ENCODE measurements at regions not wholly inside any gene's neighbourhood (a gene's known extent, or its start where the extent isn't known, plus 50 kb on each side); places are given as distances from the start of the nearest gene placed in this dataset.

DNA sequence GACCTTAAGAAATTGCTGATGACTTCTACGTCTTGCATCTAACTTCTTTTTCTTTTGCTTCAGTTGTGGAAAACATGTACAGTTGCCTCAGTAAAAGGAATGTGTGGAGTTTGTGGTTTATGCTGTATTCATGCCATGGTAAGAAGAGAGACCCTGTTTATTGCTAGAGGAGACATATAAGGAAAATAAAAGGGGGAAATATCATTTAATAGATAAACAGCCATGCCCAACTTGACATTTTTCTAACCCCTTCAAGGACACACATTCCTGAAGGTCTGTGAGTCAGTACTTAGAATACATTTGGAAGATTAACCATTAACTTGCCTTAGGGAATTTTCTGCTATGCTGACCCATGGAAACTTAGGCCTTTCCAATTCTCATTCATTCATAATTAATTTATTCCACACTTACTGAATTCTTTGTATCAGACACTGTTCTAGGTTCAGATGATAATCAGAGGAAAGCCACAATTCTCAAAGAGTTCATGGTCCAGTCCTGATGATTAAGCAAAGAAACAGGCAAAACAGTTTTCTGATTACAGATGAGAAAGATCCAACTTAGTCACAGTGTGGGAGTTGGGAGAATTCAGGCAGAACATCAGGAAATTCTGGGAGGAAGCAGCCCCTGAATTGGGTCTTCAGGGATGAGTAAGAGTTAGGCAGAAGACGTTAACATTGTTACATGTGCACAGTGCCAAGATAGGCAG, 329.8 kb upstream of the RASGRP1 start:
- no peaks in the 10 kb centered on the region for H4K20me1 ChIP-seq (ENCODE audit: insufficient read depth, low read length)
- H3K79me2 ChIP-seq (ENCODE audit: insufficient read depth, low read length) = no peaks in the 10 kb centered on the region
- in situ Hi-C loops (cut with HindIII; ENCODE audit: extremely low pct_ligation_motif_present, low pct_unique_long_range_greater_than_20kb) (no loop called here), intact Hi-C loops (cut with micrococcal nuclease; ENCODE audit: unreplicated experiment) (no loop called here)
- CTCF ChIA-PET (ENCODE audit: low intra/inter-chr PET ratio, low total read pairs) = no interaction called here
- H3K4me2 ChIP-seq (ENCODE audit: low read depth, low read length) = no peak overlapping the region
- no peak overlapping the region for H3K27ac ChIP-seq (ENCODE audit: extremely low read length, insufficient read depth, low read length)
- no peak overlapping the region for H3K4me3 ChIP-seq (replicated peaks in 1 of 3; ENCODE audit: insufficient read depth in 1 of 3, low read depth in 2 of 3, low read length in 3 of 3)
- BruUV-seq (replicated peaks) = no TSS peak
- DNase-seq (ENCODE audit: low spot score) (no peak), FAIRE-seq (no peak), ATAC-seq (no peak)
- no peaks in the 10 kb centered on the region; a peak in 1 of 5 replicates for H3K27me3 ChIP-seq (ENCODE audit: control insufficient read depth in 1 of 2, insufficient read depth in 2 of 2, low read length in 2 of 2)
- POLR2A ChIA-PET = no interaction called here
- peaks cover 8% of the 10 kb centered on the region; the same call in 1 of the 2 replicates for H3K4me1 ChIP-seq (ENCODE audit: insufficient read depth, low read length)
- H3K9me3 ChIP-seq (ENCODE audit: low read length) = no peaks in the 10 kb centered on the region
- no peak overlapping the region for H2AFZ ChIP-seq (ENCODE audit: low read length)
- WGBS (ENCODE audit: low lambda C conversion rate) = 7% methylated on average over 2 of the region's 2 CpGs
- TF ChIP-seq ZNF253 (CRISPR knock-in tag; IDR thresholded peaks at IDR 0.05; ENCODE audit: borderline replicate concordance) (no peak), JUNB (CRISPR knock-in tag; IDR thresholded peaks at IDR 0.05; ENCODE audit: borderline replicate concordance) (no peak)
- H3K9ac ChIP-seq (ENCODE audit: insufficient read depth, low read depth, low read length) = no peak overlapping the region
- no peaks in the 10 kb centered on the region for H3K36me3 ChIP-seq (replicated peaks in 1 of 2; ENCODE audit: control insufficient read depth in 1 of 2, insufficient read depth in 2 of 2, low read length in 2 of 2)

DNA sequence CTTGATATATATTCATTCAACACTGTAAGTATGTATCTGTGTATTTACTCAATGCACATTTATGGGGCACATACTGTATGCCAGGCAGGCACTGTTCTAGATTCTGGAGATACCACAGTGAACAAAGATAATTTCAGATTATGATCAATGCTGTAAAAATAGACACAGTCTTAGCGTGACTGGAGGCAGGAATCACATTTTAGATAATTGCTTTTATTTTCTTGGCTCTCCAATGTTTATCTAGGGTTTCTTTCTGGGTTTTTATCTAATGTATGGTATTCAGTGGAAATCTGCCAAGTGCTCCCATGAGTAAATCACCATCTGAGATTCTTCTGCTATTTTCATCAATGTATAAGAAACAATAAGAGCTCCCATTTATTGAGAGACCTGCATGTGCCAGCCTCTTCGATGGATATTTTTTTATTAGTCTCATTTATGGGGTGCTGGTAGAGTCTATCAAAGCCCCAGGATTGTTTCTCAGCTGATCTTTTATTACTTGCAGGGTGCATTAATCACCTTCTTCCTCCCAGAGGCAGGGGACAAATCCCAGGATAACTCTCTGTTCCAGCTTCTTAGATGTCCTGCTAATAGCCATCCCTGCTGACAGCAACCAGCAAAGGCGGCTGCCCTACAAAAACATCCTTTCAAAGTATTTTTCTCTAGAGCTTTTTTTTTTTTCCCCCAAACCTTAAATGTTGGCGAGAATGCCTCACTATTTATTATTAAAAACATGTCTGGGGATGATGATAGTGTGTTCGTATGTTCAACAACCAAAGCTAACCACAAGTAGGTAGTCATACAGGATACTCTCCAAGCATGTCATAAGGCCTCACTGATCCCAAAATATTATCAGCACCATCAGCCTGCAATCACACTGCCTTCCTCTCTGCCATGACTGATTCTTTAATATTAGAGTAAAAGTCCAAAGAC, 331.0 kb upstream of the RASGRP1 start:
- no peak overlapping the region for H3K4me2 ChIP-seq (ENCODE audit: low read depth, low read length)

More for the DNA sequence above, 331.0 kb upstream of the RASGRP1 start:
- no TSS peak for BruUV-seq (replicated peaks)
- H3K9ac ChIP-seq (ENCODE audit: insufficient read depth, low read depth, low read length) = no peak overlapping the region
- in situ Hi-C loops (cut with HindIII; ENCODE audit: extremely low pct_ligation_motif_present, low pct_unique_long_range_greater_than_20kb) (no loop called here), intact Hi-C loops (cut with micrococcal nuclease; ENCODE audit: unreplicated experiment) (no loop called here)
- H3K27me3 ChIP-seq (ENCODE audit: control insufficient read depth in 1 of 2, insufficient read depth in 2 of 2, low read length in 2 of 2) = no peaks in the 10 kb centered on the region; a peak in 1 of 5 replicates
- H2AFZ ChIP-seq (ENCODE audit: low read length) = no peak overlapping the region
- H3K4me1 ChIP-seq (ENCODE audit: insufficient read depth, low read length) = peaks cover 8% of the 10 kb centered on the region; the same call in 1 of the 2 replicates
- no peaks in the 10 kb centered on the region for H3K79me2 ChIP-seq (ENCODE audit: insufficient read depth, low read length)
- ATAC-seq = no peak
- CTCF ChIA-PET (ENCODE audit: low intra/inter-chr PET ratio, low total read pairs) = no interaction called here
- H3K27ac ChIP-seq (ENCODE audit: extremely low read length, insufficient read depth, low read length) = no peak overlapping the region
- no peaks in the 10 kb centered on the region for H3K36me3 ChIP-seq (replicated peaks in 1 of 2; ENCODE audit: control insufficient read depth in 1 of 2, insufficient read depth in 2 of 2, low read length in 2 of 2)
- no peak for DNase-seq (ENCODE audit: low spot score)
- 41% methylated on average over 5 of the region's 5 CpGs for WGBS (ENCODE audit: low lambda C conversion rate)
- FAIRE-seq = no peak
- no peaks in the 10 kb centered on the region for H4K20me1 ChIP-seq (ENCODE audit: insufficient read depth, low read length)
- no peaks in the 10 kb centered on the region for H3K9me3 ChIP-seq (ENCODE audit: low read length)
- no peak overlapping the region for H3K4me3 ChIP-seq (replicated peaks in 1 of 3; ENCODE audit: insufficient read depth in 1 of 3, low read depth in 2 of 3, low read length in 3 of 3)
- TF ChIP-seq, protein P1, sequence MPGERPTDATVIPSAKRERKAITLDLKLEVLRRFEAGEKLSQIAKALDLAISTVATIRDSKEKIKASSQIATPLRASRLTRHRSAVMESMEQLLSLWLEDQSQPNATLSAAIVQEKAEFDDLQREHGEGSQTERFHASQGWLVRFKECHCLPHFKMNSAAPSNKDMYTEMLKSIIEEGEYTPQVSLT (CRISPR knock-in tag; IDR thresholded peaks at IDR 0.05; ENCODE audit: borderline replicate concordance, low read depth) = no peak
- TF ChIP-seq, protein P2, sequence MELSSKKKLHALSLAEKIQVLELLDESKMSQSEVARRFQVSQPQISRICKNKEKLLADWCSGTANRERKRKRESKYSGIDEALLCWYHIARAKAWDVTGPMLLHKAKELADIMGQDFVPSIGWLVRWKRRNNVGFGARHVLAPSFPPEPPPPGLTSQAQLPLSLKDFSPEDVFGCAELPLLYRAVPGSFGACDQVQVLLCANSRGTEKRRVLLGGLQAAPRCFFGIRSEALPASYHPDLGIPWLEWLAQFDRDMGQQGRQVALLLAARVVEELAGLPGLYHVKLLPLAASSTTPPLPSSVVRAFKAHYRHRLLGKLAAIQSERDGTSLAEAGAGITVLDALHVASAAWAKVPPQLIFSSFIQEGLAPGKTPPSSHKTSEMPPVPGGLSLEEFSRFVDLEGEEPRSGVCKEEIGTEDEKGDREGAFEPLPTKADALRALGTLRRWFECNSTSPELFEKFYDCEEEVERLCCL (CRISPR knock-in tag; IDR thresholded peaks at IDR 0.05; ENCODE audit: borderline replicate concordance) = no peak
- no peak for TF ChIP-seq EP300 (IDR thresholded peaks at IDR 0.05; ENCODE audit: low read depth in 2 of 2, low read length in 2 of 2)
- no peak for TF ChIP-seq EP300 (CRISPR knock-in tag; IDR thresholded peaks at IDR 0.05; ENCODE audit: borderline replicate concordance)
- no peak for TF ChIP-seq FOXK1 (CRISPR knock-in tag; IDR thresholded peaks at IDR 0.05; ENCODE audit: borderline replicate concordance, low read depth)
- no peak for TF ChIP-seq KDM6A (CRISPR knock-in tag; IDR thresholded peaks at IDR 0.05; ENCODE audit: low read depth)
- TF ChIP-seq, protein P3, sequence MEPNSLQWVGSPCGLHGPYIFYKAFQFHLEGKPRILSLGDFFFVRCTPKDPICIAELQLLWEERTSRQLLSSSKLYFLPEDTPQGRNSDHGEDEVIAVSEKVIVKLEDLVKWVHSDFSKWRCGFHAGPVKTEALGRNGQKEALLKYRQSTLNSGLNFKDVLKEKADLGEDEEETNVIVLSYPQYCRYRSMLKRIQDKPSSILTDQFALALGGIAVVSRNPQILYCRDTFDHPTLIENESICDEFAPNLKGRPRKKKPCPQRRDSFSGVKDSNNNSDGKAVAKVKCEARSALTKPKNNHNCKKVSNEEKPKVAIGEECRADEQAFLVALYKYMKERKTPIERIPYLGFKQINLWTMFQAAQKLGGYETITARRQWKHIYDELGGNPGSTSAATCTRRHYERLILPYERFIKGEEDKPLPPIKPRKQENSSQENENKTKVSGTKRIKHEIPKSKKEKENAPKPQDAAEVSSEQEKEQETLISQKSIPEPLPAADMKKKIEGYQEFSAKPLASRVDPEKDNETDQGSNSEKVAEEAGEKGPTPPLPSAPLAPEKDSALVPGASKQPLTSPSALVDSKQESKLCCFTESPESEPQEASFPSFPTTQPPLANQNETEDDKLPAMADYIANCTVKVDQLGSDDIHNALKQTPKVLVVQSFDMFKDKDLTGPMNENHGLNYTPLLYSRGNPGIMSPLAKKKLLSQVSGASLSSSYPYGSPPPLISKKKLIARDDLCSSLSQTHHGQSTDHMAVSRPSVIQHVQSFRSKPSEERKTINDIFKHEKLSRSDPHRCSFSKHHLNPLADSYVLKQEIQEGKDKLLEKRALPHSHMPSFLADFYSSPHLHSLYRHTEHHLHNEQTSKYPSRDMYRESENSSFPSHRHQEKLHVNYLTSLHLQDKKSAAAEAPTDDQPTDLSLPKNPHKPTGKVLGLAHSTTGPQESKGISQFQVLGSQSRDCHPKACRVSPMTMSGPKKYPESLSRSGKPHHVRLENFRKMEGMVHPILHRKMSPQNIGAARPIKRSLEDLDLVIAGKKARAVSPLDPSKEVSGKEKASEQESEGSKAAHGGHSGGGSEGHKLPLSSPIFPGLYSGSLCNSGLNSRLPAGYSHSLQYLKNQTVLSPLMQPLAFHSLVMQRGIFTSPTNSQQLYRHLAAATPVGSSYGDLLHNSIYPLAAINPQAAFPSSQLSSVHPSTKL (CRISPR knock-in tag; IDR thresholded peaks at IDR 0.05) = no peak
- no peak for TF ChIP-seq SAFB2 (CRISPR knock-in tag; IDR thresholded peaks at IDR 0.05; ENCODE audit: borderline replicate concordance, low read depth)
- POLR2A ChIA-PET = no interaction called here
